Coronary artery (tissue), 2 donors: ENCODE measurements at regions not wholly inside any gene's neighbourhood (a gene's known extent, or its start where the extent isn't known, plus 50 kb on each side); places are given as distances from the start of the nearest gene placed in this dataset.

Source experiments
- DNase-seq: peaks from one replicate; pipeline ENCODE4 v3.0.0-alpha.2; 2017; ENCODE audit warnings: low spot score
- H3K27ac ChIP-seq, 2 donors: fragments of 200-600 bp; sonication (generic); one replicate each; pipeline ENCODE4 v1.5.1; 2016 to 2019
- H3K4me3 ChIP-seq: fragments of 200-600 bp; sonication (generic); 2 replicates; pipeline ENCODE4 v1.5.1; 2016; ENCODE audit warnings: mild to moderate bottlenecking, moderate library complexity
- TF ChIP-seq, protein P1 (sequence below): fragments of 200-600 bp; sonication (generic); IDR thresholded peaks from one replicate; pipeline ENCODE4 v1.5.1; 2019; ENCODE audit warnings: antibody characterized with exemption

DNA sequence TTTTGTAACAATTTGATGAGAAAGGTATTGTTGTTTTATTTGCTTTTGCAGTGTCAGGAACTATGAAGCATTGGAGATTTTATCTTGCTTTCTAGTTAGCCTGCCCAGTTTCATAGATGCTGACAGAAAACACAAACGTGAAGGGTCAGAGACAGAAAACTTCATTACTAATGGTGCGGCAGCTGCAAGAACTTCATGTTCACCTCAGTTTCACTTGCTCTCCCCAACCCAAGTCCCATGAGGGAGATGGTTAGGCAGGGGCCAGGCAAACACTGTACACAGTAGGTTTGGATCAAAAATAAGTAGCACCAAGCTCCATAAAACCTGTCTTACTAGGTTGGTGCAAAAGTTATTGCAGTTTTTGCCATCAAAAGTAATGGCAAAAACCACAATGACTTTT, 550.2 kb upstream of the MIR17HG start:
- Histone ChIP-seq H3K4me3 (no peak overlapping the region), H3K27ac (no peak overlapping the region)
- TF ChIP-seq, protein P1, sequence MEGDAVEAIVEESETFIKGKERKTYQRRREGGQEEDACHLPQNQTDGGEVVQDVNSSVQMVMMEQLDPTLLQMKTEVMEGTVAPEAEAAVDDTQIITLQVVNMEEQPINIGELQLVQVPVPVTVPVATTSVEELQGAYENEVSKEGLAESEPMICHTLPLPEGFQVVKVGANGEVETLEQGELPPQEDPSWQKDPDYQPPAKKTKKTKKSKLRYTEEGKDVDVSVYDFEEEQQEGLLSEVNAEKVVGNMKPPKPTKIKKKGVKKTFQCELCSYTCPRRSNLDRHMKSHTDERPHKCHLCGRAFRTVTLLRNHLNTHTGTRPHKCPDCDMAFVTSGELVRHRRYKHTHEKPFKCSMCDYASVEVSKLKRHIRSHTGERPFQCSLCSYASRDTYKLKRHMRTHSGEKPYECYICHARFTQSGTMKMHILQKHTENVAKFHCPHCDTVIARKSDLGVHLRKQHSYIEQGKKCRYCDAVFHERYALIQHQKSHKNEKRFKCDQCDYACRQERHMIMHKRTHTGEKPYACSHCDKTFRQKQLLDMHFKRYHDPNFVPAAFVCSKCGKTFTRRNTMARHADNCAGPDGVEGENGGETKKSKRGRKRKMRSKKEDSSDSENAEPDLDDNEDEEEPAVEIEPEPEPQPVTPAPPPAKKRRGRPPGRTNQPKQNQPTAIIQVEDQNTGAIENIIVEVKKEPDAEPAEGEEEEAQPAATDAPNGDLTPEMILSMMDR: no peak
- DNase-seq: no peak

DNA sequence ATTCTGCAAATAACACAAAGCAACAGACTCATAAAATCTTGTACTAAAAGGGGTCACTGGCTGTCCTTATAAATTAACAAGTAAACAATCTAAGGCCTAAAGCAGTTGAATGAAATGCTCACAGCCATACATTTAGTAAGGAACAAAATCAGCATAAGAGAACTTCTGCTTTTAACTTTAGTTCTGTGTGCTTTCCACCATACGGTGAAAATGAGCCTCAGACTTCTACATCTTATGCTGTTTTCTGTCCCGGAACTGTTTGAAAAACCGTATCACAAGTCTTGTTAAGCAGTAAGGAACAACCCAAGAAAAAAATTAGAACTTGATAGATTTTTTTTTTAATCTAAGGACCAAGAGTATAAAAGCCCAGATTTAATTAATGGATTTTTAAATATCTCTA, 549.1 kb upstream of the MIR17HG start:
- H3K27ac ChIP-seq: no peak overlapping the region
- no peak overlapping the region for H3K4me3 ChIP-seq
- no peak for DNase-seq
- TF ChIP-seq, protein P1: no peak

DNA sequence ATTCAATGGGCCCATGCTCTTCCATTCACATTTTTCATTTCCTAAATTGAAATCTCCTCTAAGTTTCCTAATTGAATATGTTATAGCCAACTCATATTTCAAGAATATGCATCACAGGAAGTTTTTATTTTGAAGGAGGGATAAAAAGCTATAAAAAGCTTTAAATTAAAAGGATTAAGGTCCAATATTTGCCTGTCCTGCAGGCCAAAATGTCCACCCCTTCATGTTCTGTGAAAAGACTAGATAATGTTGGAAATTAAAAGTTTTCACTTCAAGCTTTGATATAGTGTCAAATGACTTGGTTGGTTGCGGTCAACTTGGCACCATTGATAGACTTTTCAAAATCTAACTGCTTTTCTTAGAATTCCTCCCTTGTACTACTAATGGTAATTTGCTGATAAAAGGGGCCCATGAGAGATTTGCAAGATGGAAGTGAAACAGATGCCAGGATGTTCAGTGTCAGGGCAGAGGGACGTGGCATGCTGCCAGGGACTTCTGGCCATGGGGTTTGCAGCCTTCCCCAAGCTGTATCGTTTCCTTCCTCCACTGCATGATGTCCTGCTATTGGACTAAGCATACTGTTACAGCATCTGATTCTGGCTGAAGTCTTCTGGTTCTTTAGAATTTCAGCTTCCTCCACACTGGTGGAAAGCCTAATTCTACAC, 547.3 kb upstream of the MIR17HG start:
- DNase-seq: no peak
- TF ChIP-seq, protein P1: no peak
- Histone ChIP-seq H3K27ac (no peak overlapping the region), H3K4me3 (no peak overlapping the region)

DNA sequence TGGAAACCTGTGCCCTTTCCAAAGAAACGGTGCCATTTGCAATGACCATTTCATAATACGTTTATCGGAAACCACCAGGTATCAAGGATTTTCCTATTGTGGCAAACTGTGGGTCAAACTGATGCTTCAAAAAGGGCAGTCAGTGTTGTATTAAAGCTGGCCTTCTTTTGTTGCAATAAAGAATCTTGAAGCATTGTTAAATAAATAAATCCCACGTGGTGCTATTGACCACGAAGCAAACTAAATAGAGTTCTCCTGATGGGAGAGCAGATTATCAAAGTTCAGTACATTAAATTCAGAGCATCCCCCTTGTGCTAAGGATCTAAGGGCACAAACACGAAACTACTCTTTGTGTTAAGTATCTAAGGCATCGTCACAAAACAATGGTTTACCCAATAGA, 545.9 kb upstream of the MIR17HG start:
- Histone ChIP-seq H3K4me3 (no peak overlapping the region), H3K27ac (no peak overlapping the region)
- TF ChIP-seq, protein P1: no peak
- DNase-seq: no peak

DNA sequence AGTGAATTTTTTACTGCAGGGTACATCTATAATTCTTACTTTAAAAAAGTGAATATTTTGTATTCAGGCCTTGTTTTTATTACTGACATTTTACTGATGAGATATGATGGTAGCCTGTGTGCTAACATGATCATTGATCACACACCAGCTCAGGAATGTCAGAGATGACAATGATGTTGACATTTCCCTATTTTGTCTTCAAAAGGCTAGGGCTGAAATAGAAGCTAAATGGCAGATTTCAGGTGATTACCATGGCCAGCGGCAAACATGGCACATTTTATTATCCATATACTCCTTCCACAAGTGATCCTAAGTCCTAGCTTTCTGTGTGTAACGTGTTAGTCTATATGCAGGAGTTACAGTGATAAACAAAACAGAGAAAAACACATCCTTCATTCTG, 544.3 kb upstream of the MIR17HG start:
- no peak for DNase-seq
- TF ChIP-seq, protein P1: no peak
- H3K4me3 ChIP-seq: no peak overlapping the region
- no peak overlapping the region for H3K27ac ChIP-seq

DNA sequence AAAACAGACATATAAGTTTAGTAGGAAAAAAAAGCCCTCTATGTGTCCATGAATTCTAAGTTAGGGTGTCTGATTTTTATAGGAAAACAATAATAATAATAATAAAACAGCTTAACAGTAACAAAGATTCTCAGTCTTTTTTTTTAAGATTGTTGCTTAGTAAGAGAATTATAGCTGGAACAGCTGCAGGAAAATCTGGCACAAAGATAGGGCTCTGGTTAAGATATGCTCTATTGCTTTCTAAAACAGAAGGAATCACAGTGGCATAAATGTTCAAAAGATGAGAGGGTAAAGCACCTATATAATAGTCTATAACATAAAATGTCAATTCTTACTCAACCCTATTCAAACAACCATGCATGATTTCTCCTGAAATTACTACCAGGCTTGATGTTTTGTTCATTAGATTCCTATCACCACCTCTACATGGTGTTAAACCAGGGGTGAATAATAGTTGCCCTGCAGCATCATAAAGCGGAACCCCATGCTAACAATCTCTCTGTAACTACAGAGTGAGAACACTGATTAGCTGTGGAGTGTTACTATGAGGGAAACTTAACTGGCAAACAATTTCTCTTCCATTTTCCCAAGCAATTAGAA, 541.4 kb upstream of the MIR17HG start:
- DNase-seq: no peak
- Histone ChIP-seq H3K4me3 (no peak overlapping the region), H3K27ac (no peak overlapping the region)
- TF ChIP-seq, protein P1: no peak

DNA sequence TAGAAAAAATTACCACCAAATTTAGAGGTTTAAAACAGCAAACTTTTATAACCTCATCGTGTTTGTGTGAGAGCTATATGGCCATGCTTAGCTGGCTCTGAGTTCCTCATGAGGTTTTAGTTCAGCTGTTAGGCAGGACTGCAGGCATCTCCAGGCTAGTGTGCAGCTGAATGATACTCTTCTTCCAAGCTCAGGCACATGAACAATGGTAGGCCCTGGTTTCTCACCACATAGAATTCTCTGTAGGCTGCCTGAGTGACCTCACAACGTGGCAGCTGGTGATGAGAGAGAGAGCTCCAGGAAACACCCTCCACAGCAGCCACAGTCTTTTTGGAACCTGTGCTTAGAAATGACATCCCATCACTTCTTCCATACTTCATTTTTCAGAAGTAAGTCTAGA, 540.6 kb upstream of the MIR17HG start:
- TF ChIP-seq, protein P1: no peak
- H3K27ac ChIP-seq: no peak overlapping the region
- H3K4me3 ChIP-seq: no peak overlapping the region
- DNase-seq: no peak
